ENCODE measurements at regions not wholly inside any gene's neighbourhood (a gene's known extent, or its start where the extent isn't known, plus 50 kb on each side); places are given as distances from the start of the nearest gene placed in this dataset.

DNA sequence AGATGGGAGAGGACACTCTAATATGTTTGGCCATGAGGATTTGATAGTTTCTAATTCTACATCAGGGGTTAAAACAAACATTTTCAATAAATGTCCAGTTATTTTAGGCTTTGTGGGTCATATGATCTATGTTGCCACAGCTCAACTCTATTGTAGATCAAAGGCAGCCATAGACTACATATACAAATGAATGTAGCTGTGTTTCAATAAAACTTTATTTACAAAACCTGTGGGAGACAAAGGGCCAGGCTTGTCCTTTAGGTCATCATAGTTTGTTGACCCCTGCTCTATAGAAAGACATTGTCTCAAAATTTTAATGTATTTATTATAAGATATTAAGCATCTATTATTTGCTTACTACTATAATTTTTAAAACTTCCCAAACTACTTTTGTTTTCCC is 325.4 kb upstream of the MEF2C start:
- Histone ChIP-seq H3K9me3 (no peaks in the 10 kb centered on the region), H3K27me3 (no peaks in the 10 kb centered on the region), H3K36me3 (no peaks in the 10 kb centered on the region), H3K4me1 (peaks cover 0 to 12% (median under 1%) of the 10 kb centered on the region in 4 donors), H3K27ac (no peak overlapping the region), H3K4me3 (no peak overlapping the region)
- TF ChIP-seq POLR2A (IDR thresholded peaks at IDR 0.05): no peak
- TF ChIP-seq EP300 (IDR thresholded peaks at IDR 0.05): no peak
- no peak for TF ChIP-seq POLR2AphosphoS5 (IDR thresholded peaks at IDR 0.05)
- TF ChIP-seq, protein P1, sequence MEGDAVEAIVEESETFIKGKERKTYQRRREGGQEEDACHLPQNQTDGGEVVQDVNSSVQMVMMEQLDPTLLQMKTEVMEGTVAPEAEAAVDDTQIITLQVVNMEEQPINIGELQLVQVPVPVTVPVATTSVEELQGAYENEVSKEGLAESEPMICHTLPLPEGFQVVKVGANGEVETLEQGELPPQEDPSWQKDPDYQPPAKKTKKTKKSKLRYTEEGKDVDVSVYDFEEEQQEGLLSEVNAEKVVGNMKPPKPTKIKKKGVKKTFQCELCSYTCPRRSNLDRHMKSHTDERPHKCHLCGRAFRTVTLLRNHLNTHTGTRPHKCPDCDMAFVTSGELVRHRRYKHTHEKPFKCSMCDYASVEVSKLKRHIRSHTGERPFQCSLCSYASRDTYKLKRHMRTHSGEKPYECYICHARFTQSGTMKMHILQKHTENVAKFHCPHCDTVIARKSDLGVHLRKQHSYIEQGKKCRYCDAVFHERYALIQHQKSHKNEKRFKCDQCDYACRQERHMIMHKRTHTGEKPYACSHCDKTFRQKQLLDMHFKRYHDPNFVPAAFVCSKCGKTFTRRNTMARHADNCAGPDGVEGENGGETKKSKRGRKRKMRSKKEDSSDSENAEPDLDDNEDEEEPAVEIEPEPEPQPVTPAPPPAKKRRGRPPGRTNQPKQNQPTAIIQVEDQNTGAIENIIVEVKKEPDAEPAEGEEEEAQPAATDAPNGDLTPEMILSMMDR (IDR thresholded peaks at IDR 0.05): no peak
- intact Hi-C loops (cut with DNase I): no loop called here
- no peak for DNase-seq

DNA sequence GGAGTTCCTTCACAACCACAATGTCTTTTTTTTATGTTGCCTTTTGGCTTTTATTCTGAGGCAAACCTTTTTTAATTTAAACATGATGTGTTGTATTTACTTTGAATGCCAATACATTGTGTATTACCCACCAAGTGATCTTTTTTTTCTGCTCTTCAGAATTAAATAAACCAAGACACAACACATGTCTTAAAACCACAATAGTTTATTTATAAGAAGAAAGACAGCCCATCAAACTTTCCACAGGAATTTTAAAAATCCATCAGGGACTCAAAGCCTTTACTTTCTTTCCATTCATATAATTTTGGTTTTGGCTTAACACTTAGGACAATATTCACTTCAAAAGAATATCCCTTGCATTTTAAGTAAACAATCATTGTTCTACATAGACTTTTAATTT is 321.8 kb upstream of the MEF2C start:
- Histone ChIP-seq H3K27ac (no peak overlapping the region), H3K4me1 (no peaks in the 10 kb centered on the region), H3K36me3 (no peaks in the 10 kb centered on the region), H3K9me3 (peaks cover 0 to 5% (median 0%) of the 10 kb centered on the region in 4 donors), H3K4me3 (no peak overlapping the region), H3K27me3 (no peaks in the 10 kb centered on the region)
- DNase-seq: no peak
- intact Hi-C loops (cut with DNase I): no loop called here
- TF ChIP-seq POLR2AphosphoS5 (IDR thresholded peaks at IDR 0.05): no peak
- no peak for TF ChIP-seq POLR2A (IDR thresholded peaks at IDR 0.05)
- TF ChIP-seq, protein P1 (IDR thresholded peaks at IDR 0.05): no peak
- no peak for TF ChIP-seq EP300 (IDR thresholded peaks at IDR 0.05)

GRCh38 chr5:89203611-89204010 is 320.6 kb upstream of the MEF2C start:
- no peak for DNase-seq
- Histone ChIP-seq H3K36me3 (no peaks in the 10 kb centered on the region), H3K4me3 (no peak overlapping the region), H3K9me3 (peaks cover 0 to 10% (median 0%) of the 10 kb centered on the region in 4 donors), H3K27ac (no peak overlapping the region), H3K27me3 (no peaks in the 10 kb centered on the region), H3K4me1 (no peaks in the 10 kb centered on the region)
- 92% methylated on average over 2 of the region's 2 CpGs for WGBS, 2 donors
- intact Hi-C loops (cut with DNase I): no loop called here
- no peak for TF ChIP-seq POLR2A (IDR thresholded peaks at IDR 0.05)
- TF ChIP-seq, protein P1 (IDR thresholded peaks at IDR 0.05): no peak
- TF ChIP-seq POLR2AphosphoS5 (IDR thresholded peaks at IDR 0.05): no peak
- no peak for TF ChIP-seq EP300 (IDR thresholded peaks at IDR 0.05)

DNA sequence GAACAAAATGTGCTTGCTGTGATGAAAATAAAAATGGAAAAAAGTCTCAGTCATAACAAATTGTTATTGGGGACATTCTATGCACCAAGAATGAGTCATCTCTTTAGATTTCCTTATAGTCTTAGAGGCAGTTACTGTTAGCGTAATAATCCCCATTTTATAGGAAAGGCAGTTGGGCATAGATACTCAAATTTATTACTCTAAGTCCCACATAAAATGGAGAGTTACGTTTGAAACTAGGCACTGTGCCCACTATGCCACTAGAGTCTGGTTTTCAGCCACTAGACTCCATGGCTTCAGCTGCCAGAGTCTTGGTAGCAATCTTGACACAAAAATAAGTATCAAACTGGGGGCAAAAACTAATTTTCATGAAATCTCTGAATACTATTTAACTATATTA is 317.9 kb upstream of the MEF2C start:
- Histone ChIP-seq H3K27me3 (no peaks in the 10 kb centered on the region), H3K9me3 (peaks cover 0 to 10% (median 0%) of the 10 kb centered on the region in 4 donors), H3K4me1 (no peaks in the 10 kb centered on the region), H3K36me3 (no peaks in the 10 kb centered on the region), H3K4me3 (no peak overlapping the region), H3K27ac (no peak overlapping the region)
- DNase-seq: no peak
- intact Hi-C loops (cut with DNase I): no loop called here
- no peak for TF ChIP-seq POLR2A (IDR thresholded peaks at IDR 0.05)
- TF ChIP-seq, protein P1 (IDR thresholded peaks at IDR 0.05): no peak
- TF ChIP-seq POLR2AphosphoS5 (IDR thresholded peaks at IDR 0.05): no peak
- TF ChIP-seq EP300 (IDR thresholded peaks at IDR 0.05): no peak
- 20 to 70% methylated on average over 2 of the region's 2 CpGs for WGBS, 2 donors

DNA sequence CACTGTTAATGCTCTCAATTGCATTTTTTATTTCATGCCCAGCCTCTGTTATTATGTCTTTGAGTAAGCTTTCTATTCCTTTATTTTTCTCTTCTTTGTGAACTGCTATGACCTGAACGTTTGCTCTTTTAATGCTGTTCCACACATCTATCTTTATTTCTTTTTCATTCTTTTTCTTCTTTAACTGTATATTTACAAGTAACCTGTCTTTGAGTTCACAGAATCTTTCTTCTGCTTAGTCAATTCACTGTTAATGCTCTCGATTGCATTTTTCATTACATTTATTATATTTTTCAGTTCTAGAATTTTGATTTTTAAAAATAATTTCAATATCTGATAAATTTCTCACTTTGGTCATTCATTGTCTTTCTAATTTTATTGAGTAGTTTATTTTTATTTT is 316.3 kb upstream of the MEF2C start:
- no peaks in the 10 kb centered on the region for H3K4me1 ChIP-seq
- intact Hi-C loops (cut with DNase I): no loop called here
- no peak overlapping the region for H3K27ac ChIP-seq
- 91 to 96% methylated on average over 2 of the region's 2 CpGs for WGBS, 2 donors
- H3K9me3 ChIP-seq: peaks cover 0 to 10% (median 0%) of the 10 kb centered on the region in 4 donors
- no peaks in the 10 kb centered on the region for H3K27me3 ChIP-seq
- H3K4me3 ChIP-seq: no peak overlapping the region
- no peak for TF ChIP-seq POLR2A (IDR thresholded peaks at IDR 0.05)
- TF ChIP-seq EP300 (IDR thresholded peaks at IDR 0.05): no peak
- TF ChIP-seq, protein P1 (IDR thresholded peaks at IDR 0.05): no peak
- TF ChIP-seq POLR2AphosphoS5 (IDR thresholded peaks at IDR 0.05): no peak
- H3K36me3 ChIP-seq: no peaks in the 10 kb centered on the region
- no peak for DNase-seq
